GM19372 (cell line): ENCODE measurements at regions not wholly inside any gene's neighbourhood (a gene's known extent, or its start where the extent isn't known, plus 50 kb on each side); places are given as distances from the start of the nearest gene placed in this dataset.

Experiments
- ATAC-seq: cut with Tn5 transposase; IDR thresholded peaks from one replicate; pipeline ENCODE4 v1.9.1; 2021; ENCODE audit warnings: mild to moderate bottlenecking, low read depth, moderate library complexity; ENCODE audit not compliant: unreplicated experiment

DNA sequence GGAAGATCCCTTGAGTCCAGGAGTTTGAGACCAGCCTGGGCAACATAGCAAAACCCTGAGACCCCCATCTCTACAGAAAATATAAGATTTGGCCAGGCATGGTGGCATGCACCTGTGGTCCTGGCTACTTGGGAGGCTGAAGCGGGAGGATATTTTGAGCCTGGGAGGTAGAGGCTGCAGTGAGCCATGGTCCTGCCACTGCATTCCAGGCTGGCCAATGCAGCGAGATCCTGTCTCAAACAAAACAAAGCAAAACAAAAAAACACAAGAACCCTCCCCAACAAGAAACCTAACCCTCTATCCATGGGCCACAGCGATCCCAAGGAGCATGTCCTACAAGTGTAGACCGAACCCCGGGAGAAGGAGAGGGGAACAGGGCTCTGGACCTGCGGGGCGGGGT, 133.3 kb downstream of the MGAT5B start:
- no peak for ATAC-seq

DNA sequence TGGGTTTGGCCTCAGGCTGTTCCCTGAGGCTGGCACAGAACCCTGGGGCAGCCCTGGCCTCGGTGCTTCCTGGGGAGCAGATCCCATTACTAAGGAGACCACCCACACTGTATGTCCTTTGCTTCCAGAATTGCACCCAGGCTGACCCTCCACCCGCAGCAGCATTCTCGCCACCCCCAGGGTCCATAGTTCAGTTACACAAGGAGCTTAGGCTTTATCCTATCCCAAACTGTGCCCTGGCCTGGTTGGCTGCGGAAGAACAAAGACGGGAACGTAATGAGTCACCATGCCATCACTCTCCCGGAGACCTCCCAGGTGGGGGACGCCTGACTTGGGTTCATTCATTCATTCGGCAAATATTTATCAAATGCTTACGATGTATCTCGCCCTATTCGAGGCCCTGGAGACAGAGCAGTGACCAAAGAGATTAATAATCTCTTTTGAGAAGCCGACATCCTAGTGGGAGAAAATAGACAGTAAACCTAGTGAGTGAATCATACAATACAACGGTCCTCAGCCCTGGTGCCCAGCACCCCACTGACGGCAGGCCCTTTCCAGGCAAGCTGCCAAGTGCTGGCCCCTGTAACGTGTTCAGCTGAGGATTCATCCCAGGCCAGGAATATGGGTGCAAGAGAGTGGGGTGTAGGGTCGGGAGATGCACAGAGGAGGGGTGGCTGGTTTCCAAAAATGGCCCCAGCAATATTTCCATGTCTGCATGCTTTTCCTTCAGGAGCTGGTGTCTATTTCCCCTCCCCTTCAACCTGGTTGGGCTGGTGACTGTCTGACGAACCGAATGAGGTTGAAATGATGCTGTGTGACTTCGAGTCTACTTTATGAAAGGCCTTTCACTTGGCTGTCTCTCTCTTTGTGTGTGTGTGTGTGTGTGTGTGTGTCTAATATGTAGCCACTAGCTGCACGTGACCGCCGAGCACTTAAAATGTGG, 134.2 kb downstream of the MGAT5B start:
- no peak for ATAC-seq

DNA sequence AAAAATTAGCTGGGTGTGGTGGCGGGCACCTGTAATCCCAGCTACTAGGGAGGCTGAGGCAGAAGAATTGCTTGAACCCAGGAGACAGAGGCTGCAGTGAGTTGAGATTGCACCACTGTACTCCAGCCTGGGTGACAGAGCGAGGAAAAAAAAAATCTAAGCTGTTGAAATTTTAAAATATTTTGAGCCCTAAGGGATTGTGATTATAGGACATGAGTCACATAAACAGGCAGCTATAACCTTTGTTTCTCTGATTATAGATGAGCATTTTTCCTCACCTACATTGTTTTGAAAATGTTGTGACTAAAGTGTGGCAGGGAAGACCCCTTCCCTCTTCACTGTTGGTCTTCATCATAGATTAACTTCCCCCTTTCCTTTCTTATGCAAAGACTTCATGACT, 135.5 kb downstream of the MGAT5B start:
- no peak for ATAC-seq

DNA sequence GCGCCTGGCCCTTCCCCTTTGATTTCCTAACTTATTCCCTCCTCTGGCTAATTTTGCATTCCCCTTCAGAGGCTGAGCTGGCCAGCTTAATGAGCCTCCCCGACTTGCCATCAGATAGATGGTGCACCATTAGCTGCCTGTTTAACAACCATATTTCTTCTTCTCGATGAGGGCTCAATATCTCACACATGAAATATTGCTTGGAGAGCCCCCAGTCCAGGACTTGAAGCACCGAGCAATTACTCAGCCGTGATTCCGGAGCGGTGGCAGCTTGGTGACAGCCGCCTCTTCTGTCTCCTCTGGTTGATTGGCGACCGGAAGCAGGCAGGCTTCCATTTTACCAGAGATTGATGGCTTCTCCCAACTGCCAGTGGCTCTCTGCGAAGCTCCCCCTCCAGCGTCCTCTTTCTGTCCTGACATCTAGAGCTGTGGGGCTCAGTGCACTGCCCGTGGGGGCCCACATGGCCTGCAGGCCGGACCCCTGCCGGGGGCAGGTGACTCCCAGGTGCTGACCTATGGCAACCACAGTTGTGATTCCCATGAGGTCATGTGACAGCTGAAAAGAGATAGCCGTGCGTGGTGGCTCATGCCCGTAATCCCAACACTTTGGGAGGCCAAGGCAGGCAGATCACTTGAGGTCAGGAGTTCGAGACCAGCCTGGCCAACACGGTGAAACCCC, 133.7 kb upstream of the SEC14L1 start:
- no peak for ATAC-seq

DNA sequence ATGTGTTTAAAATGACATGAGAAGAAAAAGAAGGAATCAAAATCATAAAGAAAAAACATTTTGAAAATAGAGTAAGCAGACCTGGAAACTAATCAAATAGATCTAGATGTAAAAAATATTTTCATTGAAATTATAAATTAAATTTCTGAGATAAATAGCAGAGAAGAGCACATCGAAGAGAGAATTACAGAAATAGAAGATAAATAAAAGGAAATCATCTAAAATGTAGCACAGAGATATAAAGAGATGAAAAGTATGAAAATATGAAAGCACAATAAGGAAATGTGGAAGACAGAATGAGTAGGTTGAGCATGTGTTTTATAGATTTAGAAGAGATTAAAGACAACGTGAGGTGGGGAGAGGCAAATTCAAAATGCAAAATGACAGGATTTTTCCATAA, 130.9 kb upstream of the SEC14L1 start:
- no peak for ATAC-seq

DNA sequence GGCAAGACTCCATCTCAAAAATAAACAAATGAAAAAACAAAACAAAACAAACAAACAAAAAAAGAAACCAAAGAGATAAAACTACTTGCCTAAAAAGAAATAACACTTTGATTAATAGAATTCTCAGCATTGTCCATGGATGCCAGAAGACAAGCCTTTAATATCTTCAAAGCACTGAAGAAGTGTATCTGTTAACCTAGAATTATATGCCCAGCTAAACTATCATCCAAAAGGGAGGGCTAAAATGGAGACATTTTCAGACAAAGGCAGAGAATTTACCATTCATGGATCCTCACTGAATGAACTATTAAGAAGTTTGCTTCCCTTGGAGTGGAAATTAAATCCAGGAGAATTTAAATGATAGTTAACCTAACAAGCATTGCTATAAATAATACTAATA, 130.1 kb upstream of the SEC14L1 start:
- ATAC-seq: no peak

DNA sequence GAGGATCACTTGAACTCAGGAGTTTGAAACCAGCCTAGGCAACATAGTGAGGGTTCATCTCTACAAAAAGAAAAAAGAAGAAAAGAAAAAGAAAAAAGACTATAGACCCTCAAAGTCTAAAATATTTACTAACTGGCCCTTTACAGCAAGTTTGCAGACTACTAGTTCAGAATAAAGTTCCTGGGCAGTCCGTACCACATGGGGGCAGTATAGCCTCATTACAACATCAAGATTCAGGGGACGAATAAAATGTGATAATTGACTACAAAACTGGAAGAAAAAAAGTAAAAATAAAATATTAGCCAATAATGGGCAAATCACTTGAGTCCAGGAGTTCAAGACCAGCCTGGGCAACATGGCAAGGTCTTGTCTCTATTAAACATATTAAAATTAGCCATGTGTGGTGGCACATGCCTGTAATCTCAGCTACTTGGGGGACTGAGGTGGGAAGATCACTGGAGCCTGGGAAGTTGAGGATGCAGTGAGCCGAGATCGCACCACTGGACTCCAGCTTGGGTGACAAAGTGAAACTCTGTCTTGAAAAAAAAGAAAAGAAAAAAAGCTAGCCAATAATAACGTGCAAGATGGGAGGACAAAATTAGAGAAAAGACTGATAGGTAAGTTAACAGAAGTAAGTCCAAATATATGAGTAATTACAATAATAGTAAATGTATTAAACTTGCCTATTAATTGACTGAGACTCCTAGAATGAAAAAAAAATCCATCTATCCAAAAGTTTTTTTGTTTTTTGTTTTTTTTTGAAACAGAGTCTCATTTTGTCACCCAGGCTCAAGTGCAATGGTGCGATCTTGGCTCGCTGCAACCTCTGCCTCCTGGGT, 129.4 kb upstream of the SEC14L1 start:
- ATAC-seq: no peak

DNA sequence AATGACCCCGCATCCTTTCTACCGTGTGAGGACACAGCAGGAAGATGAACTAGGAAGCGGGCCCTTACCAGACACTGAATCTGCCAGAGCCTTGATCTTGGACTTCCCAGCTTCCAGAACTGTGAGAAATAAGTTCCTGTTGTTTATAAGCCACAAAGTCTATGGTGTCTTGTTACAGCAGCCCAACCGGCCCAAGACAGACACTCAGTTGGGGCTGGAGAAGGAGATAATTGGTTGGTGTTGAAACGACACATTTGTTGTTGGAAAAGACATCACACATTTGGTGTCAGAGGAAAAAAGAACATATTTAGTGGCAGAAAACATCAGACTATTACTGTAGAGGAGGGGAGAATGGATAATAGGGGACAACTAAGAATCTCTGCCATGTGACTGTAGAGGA, 122.3 kb upstream of the SEC14L1 start:
- no peak for ATAC-seq

DNA sequence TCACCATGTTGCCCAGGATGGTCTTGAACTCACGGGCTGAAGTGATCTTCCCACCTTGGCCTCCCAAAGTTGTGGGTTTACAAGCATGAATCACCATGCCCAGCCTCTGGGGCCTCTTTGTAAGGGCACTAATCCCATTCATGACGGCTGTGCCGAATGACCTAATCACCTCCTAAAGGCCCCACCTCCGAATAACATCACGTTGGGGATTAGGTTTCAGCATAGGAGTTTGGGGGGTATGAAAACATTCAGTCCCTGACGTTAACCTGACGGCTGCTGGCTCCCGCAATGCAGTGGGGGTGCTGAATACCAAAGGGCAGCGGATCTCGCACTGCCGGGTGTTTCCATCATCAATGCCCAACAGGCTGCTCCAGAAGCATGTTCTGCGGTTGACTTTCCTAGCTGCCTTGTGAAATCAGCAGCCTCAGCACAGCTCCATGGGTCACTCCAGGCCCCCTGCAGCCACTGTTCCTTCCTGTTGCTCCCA, 120.8 kb upstream of the SEC14L1 start:
- ATAC-seq: no peak

DNA sequence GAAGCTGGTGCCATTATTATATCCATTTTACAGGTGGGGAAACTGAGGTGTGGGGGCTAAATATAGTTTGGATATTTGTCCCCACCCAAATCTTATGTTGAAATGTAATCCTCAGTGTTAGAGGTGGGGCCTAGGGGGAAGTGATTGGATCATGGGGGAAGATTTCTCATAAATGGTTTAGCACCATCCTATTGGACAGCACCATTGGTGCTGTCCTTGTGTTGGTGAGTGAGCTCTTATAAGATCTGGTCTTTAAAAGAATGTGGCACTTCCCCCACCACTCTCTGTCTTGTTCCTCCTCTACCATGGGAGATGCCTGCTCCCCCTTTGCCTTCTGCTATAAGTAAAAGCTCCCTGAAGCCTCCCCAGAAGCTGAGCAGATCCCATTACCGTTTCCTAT, 119.8 kb upstream of the SEC14L1 start:
- ATAC-seq: no peak

DNA sequence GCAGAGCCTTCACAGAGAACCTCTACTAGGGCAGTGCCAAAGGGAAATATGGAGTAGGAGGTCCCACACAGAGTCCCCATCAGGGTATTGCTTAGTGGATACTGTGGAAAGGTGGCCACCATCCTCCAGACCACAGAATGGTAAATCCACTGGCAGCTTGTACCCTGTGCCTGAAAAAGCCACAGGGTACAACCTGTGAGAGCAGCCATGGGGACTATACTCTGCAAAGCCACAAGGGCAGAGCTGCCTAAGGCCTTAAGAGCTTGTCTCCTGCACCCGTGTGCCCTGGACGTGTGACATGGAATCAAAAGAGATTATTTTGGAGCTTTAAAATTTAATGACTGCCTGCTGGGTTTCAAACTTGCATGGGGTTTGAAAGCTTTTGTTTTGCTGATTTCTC, 118.0 kb upstream of the SEC14L1 start:
- no peak for ATAC-seq

DNA sequence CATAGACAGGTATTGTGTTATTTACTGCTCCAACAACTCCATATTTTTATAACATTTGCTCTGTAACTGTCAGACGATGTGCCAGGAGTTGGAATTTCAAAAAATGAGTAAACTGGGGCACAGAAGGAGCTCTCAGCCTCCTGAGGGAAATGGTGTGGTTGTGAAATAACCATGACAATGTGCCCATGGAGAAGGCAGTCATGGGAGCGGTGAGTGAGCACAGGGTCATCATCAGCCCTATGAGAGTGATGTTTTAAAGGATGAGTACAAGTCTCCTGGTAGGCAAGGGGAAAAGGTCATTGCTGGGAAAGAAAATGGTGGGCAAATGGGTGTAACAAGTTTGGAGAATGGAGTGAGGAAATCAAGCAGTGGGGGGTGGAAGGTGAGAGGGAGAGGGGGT, 115.0 kb upstream of the SEC14L1 start:
- no peak for ATAC-seq

DNA sequence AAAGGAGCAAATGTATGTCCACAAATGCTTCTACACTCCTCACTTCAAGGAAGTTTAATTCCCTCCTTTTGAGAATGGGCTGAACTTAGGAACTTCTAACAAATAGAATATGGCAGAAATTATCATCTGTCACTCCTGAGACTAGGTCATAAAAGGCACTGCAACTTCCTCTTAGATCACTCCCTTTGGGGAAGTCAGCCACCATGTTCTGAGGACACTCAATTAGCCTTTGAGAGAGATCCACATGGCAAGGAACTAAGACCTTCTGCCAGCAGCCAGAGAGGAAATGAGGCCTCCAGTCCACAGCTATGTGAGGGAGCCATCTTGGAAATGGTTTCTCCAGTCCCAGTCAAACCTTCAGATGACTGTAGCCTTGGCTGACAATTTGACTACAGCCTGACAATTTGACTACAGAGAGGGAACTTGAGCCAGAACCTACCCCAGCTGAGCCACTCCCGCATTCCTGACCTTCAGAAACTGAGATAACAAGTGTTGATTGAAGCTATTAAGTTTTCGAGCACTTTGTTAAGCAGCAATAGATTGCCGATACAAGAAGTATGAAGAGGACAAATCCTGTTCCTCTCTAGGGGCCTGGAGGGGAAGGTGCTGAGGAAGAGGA, 113.4 kb upstream of the SEC14L1 start:
- ATAC-seq: no peak

DNA sequence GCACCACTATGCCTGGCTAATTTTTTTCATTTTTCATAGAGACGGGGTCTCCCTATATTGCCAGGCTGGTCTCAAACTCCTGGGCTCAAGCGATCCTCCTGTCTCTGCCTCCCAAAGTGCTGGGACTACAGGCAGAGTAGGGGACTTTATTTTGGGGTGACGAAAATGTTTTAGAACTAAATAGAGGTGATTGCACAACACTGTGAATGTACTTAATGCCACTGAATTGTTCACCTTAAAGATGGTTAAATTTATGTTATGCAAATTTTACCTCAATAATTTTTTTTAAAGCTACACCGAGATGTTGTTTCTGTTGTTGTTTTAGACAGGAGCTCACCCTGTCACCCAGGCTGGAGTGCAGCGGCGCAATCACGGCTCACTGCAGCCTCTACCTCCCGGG, 111.9 kb upstream of the SEC14L1 start:
- no peak for ATAC-seq

DNA sequence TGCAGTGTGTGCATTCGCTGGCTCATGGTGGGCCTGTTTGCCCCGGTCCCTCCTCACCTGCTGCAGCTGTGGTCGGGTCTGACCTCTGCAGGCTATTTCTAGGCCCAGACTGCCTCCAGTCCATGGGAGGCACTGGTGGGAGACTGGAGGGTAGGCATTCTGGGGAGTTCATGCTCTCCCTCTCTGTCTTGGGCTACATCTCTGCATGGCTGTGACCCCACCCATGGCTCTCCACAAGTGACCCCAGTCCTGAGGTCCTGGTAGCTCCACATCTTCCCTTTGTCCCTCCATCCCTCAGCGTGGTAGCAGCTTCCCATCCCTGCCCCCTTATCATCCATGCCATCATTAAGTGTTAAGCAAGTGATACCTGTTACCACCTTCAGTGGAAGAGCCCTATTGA, 107.8 kb upstream of the SEC14L1 start:
- ATAC-seq: no peak

DNA sequence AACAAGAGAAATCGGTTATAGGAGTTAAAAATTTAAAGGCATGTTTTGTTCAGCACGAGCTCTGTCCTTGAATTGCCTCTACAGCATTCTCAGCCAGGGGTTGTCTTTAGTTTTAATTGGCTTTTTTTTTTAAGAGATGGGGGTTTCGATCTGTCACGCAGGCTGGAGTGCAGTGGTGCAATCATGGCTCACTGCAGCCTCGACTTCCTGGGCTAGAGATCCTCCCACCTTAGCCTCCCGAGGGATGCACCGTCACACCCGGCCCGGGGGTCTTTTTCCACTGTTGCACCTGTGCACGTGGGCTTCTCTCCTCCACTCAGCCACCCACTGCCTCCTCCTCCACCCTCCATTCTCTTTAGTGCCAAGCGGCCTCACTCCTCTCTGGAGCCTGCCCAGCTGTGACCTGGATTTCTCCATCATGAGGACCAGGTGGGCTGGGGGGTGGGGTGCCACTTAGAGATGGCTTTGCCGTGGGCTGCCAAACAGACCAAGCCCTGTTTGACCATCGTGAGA, 106.8 kb upstream of the SEC14L1 start:
- ATAC-seq: no peak

DNA sequence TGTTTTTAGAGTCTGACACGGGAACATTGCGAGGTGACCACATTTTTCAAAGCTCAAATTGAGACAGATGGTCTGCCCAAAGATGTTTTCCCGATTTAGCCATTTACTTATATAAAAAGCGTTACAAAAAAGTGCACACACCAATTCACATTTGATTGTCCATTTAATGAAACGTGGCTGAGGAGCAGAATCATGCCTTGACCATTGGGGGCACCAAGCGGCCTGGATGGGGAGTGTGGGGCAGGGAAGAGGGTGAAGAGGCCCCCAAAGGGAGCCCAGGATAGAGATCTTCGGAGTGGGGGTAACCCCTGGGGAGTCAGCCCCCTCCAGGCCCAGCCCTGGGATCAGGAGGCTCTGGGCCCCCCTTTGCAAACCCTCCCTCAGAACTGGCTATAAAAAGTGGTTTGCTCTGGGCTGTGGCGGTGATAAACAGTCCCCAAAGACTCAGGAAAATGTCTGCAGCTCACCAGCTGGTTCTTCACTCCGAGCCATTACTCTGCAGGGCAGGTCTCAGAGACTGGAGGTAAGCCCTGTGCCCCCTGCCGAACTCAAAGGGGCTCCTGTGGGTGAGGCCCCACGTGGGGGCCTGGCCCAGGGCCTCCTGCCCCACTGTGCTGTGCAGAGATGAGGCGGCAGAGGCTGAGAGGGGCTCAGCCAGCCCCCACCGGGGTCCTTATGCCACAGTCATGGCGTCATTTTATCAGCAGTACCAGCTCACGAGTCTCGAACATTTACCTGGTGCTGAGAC, 105.9 kb upstream of the SEC14L1 start:
- no peak for ATAC-seq

DNA sequence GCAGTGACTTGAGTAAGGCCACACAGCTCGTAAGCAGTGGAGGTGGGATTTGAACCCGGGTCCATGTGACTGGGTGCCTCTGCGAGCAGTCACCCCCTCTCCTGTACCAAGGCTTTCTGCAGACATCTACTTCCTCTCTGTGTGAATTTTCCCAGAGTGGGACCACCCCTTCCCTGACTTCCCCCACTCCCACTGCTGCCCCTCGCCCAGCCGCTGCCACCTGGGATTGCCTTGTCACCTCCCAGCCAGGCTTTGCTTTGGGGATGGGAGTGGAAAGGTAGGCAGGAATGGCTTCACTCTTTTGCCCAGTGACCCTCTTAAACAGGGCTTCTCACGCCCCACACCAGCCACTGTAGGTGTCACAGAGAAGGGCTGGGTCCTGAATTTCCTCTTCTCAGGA, 105.2 kb upstream of the SEC14L1 start:
- ATAC-seq: no peak

DNA sequence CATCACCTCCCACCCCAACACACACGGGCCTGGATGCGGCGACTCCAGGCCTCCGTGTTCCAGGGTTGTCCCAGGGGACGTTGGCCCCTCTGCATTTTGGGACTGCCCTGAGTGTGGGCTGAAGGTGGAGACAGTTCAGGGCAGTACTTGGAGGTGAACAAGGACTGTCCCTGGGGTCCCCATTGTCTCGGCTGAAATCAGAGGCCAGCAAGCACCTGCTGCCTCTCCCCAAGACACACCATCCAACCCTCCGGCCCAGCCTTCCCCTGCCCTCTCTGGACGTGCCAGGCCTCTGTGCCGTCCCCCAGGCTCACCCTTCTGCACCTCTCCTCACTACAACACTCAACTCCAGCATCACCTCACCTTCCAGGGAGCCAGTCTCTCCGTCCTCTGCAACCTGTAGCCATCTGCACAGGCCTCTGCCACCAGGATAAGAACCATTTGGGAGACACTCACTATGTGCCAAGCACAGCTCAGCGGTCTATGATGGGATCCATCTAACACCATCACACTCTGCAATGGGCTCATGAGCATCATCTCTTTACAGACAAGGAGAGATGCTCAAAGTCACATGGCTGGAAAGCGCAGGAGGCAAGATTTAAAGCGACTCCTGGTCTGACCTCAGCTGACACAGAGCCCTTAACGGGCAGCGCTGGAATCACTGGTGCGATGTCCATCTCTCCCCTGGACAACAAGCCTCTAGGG, 104.5 kb upstream of the SEC14L1 start:
- no peak for ATAC-seq
